ENCODE measurements at regions not wholly inside any gene's neighbourhood (a gene's known extent, or its start where the extent isn't known, plus 50 kb on each side); places are given as distances from the start of the nearest gene placed in this dataset.

GRCh38 chr6:106883808-106884262 is 90.7 kb downstream of the CD24 start (continued):
- no peak for TF ChIP-seq GABPB1 (CRISPR knock-in tag; IDR thresholded peaks at IDR 0.05)
- TF ChIP-seq FUS (optimal IDR thresholded peaks at IDR 0.05; ENCODE audit: low read depth, low read length) = no peak
- TF ChIP-seq TCFL5 (CRISPR knock-in tag; conservative IDR thresholded peaks at IDR 0.05) = no peak
- TF ChIP-seq FOXA3 (CRISPR knock-in tag; conservative IDR thresholded peaks at IDR 0.05 in 1 of 2, IDR thresholded peaks at IDR 0.05 in 1 of 2) = no peak
- 0 out of 2 replicates have a peak, but pooled peaks have one; percentile 22 for TF ChIP-seq DPF2 (IDR thresholded peaks at IDR 0.05)
- TF ChIP-seq ZNF311 (CRISPR knock-in tag; IDR thresholded peaks at IDR 0.05) = no peak
- TF ChIP-seq CEBPB (tag; IDR thresholded peaks at IDR 0.05) = peak; percentile 60
- TF ChIP-seq NONO (IDR thresholded peaks at IDR 0.05; ENCODE audit: low read depth in 2 of 2, low read length in 1 of 2) = no peak
- no peak for TF ChIP-seq CBX3 (IDR thresholded peaks at IDR 0.05; ENCODE audit: borderline replicate concordance in 1 of 2, low read length in 2 of 2)
- no peak for TF ChIP-seq SLC30A9 (CRISPR knock-in tag; IDR thresholded peaks at IDR 0.05)
- TF ChIP-seq RBM22 (IDR thresholded peaks at IDR 0.05; ENCODE audit: low read depth, low read length, poor library complexity, severe bottlenecking) = no peak
- no peak for TF ChIP-seq ZNF717 (CRISPR knock-in tag; IDR thresholded peaks at IDR 0.05)
- no peak for TF ChIP-seq TRIM24 (IDR thresholded peaks at IDR 0.05)
- no peak for TF ChIP-seq HDGF (IDR thresholded peaks at IDR 0.05)
- no peak for TF ChIP-seq ZBTB2 (IDR thresholded peaks at IDR 0.05)
- peak; percentile 57; the same call in 1 of the 2 replicates for TF ChIP-seq EHMT2 (IDR thresholded peaks at IDR 0.05)
- peak; percentile 34; the same call in 1 of the 2 replicates for TF ChIP-seq CBFA2T3 (IDR thresholded peaks at IDR 0.05)
- no peak for TF ChIP-seq ZBTB8A (IDR thresholded peaks at IDR 0.05; ENCODE audit: partially characterized antibody)
- TF ChIP-seq ZHX1 (conservative IDR thresholded peaks at IDR 0.05; ENCODE audit: low read length) = no peak
- no peak for TF ChIP-seq RBFOX2 (IDR thresholded peaks at IDR 0.05; ENCODE audit: low read depth, low read length)
- TF ChIP-seq NCOA6 (IDR thresholded peaks at IDR 0.05) = no peak
- TF ChIP-seq FOXK2 (conservative IDR thresholded peaks at IDR 0.05 in 1 of 2, IDR thresholded peaks at IDR 0.05 in 1 of 2; ENCODE audit: low read depth in 2 of 2) = 0 out of 4 replicates have a peak, but pooled peaks of 1 of the 2 experiments have one; percentile 22
- TF ChIP-seq RBM14 (IDR thresholded peaks at IDR 0.05; ENCODE audit: borderline replicate concordance, insufficient read depth, low read depth, low read length) = no peak
- no peak for TF ChIP-seq GTF2A2 (tag; IDR thresholded peaks at IDR 0.05)
- TF ChIP-seq HIVEP1 (CRISPR knock-in tag; IDR thresholded peaks at IDR 0.05) = no peak
- peak; percentile 60; the same call in 1 of the 2 replicates for TF ChIP-seq TOE1 (IDR thresholded peaks at IDR 0.05; ENCODE audit: borderline replicate concordance)
- no peak for TF ChIP-seq TOE1 (CRISPR knock-in tag; IDR thresholded peaks at IDR 0.05; ENCODE audit: borderline replicate concordance, low read depth)
- no peak for TF ChIP-seq TAF9B (IDR thresholded peaks at IDR 0.05; ENCODE audit: partially characterized antibody)
- no peak for TF ChIP-seq NFIX (CRISPR knock-in tag; IDR thresholded peaks at IDR 0.05; ENCODE audit: low read depth)

All from K562 (cell line).